GM12874 (cell line): ENCODE measurements at regions not wholly inside any gene's neighbourhood (a gene's known extent, or its start where the extent isn't known, plus 50 kb on each side); places are given as distances from the start of the nearest gene placed in this dataset.

ENCODE experiments used
- CTCF ChIP-seq: IDR thresholded peaks from 2 replicates; pipeline ENCODE4 v1.5.1; 2011; ENCODE audit warnings: low read depth, mild to moderate bottlenecking, control low read depth, low read length, moderate library complexity; ENCODE audit not compliant: insufficient read depth

DNA sequence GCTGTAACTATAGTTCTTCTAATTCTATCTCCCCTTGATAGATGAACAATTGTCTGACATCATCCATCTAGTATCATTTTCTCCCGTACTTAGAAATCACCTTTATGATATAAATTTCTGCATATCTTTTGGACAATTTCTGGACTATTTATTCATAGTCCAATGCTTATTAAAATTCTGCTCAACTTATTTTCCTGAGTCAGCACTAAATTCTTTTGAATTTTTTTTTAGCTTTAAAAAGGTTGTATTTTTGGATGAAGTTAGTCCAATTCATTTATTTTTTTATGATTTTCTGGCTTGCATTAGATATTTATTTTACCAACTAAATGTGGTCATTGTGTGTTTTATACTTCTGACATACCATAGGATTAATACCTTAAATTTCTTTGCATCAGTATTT lies 538.5 kb upstream of the DCC start:
- no peak for TF ChIP-seq CTCF

- no peak for TF ChIP-seq CTCF
Observed at GRCh38 chr18:51802569-51803428, 537.2 kb upstream of the DCC start.

DNA sequence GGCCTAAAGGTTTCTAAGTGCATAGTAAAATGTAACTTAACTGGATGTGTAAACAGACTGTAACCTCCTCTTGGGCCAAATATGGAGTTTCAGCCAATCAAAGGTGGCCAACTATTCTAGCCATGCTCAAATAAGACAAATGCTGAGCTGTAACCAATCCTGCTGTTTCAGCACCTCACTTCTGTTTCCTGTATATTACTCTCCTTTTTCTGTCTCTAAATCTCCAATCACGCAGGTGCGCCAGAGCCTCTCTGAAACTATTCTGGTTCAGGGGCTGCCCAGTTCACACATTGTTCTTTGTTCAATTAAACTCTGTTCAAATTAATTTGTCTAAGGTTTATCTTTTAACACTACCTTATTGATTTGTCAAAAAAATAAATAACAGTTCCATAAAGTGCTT lies 532.7 kb upstream of the DCC start:
- TF ChIP-seq CTCF = no peak

DNA sequence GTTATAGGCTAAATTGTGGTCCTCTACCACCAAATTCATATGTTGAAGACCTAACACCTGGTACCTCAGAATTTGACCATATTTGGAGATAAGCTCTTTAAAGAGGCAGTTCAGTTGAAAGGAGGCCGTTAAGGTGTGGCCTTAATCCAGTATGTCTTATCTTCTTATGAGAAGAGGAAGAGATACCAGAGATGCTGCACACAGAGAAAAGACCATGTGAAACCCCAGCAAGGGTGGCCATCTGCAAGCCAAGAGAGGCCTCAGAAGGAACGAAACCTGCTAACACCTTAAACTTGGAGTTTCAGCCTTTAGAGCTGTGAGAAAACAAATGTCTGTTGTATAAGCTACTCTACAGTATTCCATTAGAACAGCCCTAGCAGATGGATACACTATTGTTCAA lies 528.1 kb upstream of the DCC start:
- TF ChIP-seq CTCF = no peak

DNA sequence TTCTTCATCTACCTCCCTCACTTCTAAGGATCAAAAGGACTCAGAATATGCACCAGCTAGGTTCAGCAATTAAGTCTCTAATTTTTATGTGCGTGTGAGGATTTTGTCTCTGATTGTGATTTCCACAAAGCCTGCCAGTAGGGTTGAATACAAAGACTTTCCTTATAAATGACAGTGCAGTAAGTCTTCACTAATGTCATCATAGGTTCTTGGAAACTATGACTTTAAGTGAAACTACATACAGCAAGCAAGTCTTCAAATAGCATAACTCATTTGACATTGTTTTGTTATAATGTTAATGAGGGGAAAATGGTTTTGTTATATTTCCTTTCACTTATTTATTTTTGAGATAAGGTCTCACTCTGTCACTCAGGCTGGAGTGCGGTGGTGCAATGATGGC lies 526.3 kb upstream of the DCC start:
- no peak for TF ChIP-seq CTCF

- no peak for TF ChIP-seq CTCF
Observed at GRCh38 chr18:51821610-51822009, 518.4 kb upstream of the DCC start.

- no peak for TF ChIP-seq CTCF
Observed at GRCh38 chr18:51824746-51825145, 515.3 kb upstream of the DCC start.

- TF ChIP-seq CTCF = no peak
Observed at GRCh38 chr18:51833850-51834249, 506.1 kb upstream of the DCC start.
